HG03066 (cell line): ENCODE measurements at regions not wholly inside any gene's neighbourhood (a gene's known extent, or its start where the extent isn't known, plus 50 kb on each side); places are given as distances from the start of the nearest gene placed in this dataset.
"Not testable (repeated sequence)": the region's sequence is repeated elsewhere in the genome, so short reads cannot be mapped to it uniquely, and the experiment has no call there.

Experiments used
- ATAC-seq: cut with Tn5 transposase; IDR thresholded peaks from one replicate; pipeline ENCODE4 v1.9.1; 2021; ENCODE audit warnings: low read depth; ENCODE audit not compliant: unreplicated experiment

DNA sequence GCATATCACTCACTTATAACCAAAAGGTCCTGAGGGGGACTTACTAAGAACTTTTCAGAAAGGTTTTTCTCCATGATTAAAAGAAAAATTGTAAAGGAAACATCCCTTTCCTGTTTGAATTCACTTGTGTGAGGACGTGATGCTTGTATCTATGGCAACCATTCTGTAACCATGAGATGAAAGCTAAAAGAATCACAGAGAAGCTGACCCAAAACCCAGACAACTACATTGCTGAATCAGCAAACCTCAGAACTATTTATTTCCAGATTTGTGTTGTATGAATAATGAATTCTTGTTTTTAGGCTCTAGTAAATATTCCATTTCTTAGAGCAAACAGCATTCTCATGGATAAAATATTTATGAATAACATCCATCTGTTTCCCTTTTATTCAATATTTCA is 91.2 kb downstream of the RCHY1 start:
- no peak for ATAC-seq

DNA sequence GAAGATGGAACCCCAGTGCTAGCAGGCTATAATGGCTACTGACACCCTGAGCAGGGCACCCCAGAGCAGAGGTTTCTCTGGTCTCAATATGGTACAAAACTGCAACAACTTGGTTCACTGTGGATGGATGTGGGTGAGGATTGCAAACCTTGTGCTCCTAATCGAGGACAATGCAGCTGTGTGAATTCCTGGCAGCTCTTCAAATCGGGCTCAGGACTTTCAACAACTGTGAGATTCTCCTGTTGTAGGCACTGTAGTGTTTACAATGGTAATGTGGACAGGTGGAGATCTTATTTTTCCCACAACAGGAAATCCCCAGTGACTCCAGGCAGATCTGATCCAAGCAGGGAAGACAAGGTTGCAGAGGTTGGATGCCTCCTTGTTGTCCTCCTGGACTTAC is 101.5 kb downstream of the RCHY1 start:
- ATAC-seq: no peak

DNA sequence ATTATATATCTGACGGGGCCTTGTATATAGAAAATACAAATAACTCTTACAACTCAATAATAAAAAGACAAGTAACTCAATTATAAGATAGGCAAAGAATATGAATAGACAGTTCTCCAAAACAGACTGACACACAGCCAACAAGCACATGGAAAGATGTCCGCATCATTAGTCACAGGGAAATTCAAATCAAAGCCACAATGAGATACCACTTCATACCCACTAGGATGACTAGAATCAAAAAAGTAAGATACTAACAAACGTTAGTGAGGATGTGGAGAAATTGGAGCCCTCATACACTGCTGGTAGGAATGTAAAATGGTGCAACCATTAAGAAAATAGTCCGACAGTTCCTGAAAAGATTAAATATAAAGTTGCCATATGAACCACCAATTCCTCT is 115.7 kb downstream of the RCHY1 start:
- no peak for ATAC-seq

DNA sequence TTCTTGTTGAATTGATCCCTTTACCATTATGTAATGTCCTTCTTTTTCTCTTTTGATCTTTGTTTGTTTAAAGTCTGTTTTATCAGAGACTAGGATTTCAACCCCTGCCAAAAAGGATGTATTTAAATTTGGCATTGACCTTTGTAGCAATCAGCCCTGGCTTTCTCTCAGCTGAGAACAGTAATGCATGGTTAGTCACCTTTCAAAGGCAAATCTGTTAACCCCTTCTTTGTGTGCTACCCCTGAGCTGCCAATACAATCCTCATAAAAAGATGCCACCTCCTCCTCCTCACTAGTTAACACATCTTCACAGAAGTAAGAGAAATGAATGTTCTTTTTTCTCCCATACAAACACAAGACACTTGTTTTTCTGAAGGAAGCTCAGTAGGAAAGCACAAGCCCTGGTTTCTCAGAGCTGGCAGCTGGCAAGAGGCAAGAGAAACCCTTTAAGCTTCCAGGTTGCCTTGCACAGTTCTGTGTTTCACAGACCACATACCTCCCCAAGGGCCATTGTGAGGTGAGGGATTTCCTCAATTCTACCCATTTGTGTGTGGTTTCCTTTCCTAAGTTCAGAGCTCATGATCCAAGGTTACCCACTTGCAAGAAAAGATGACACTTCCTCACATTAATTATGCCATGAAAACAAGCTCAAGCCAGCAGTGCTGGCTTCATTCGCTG is 122.6 kb downstream of the RCHY1 start:
- no peak for ATAC-seq

DNA sequence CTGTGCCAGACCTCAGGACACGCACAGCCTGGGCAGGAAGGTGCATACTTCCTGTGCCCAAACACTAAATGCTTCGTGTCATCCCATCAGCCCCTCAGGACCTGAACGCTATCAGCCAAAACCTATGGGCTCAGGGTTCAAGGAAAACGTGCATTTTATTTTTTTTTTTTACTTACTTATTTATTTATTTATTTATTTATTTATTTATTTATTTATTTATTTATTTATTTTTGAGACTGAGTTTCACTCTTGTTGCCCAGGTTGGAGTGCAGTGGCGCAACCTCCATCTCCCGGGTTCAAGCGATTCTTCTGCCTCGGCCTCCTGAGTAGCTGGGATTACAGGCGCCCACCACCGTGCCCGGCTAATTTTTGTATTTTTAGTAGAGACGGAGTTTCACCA is 127.8 kb downstream of the RCHY1 start:
- not testable (repeated sequence) for ATAC-seq

DNA sequence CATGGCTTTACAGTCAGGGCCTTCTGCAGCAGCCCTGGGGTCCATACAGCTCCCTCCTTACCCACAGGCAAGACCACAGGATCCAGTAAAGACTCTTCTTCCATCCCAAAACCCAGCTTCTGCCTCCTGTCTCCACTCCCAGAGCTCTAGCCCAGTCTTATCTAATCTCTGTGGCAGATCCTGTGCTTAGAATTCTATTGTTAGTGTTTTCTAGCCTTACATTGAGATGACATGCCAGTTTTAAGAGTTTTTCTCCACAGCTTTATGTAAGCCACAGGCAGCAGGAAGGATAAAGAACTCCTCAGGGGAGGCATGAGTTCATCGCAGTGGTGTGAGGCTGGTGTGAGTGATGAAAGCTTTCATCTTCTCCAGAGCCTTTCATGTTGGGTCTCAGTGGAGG is 129.1 kb downstream of the RCHY1 start:
- ATAC-seq: no peak

DNA sequence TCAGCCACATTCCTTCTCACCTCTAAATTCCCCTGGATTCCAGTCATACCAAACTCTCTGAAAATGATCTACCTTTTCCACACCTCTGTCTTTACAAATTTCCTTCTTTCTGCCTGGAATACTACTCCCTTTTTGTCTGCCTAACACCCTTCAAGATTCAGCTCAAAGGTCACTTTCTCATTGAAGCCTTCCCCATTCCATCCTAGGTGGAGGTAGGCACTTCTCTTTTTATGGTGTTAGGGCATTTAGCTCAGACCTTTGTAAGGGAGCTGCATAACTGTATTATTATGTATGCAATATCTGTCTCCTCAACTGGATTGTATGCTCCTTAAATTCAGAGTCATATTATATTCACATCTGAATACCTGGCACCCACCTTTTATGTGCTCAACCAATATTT is 137.7 kb downstream of the RCHY1 start:
- ATAC-seq: no peak

DNA sequence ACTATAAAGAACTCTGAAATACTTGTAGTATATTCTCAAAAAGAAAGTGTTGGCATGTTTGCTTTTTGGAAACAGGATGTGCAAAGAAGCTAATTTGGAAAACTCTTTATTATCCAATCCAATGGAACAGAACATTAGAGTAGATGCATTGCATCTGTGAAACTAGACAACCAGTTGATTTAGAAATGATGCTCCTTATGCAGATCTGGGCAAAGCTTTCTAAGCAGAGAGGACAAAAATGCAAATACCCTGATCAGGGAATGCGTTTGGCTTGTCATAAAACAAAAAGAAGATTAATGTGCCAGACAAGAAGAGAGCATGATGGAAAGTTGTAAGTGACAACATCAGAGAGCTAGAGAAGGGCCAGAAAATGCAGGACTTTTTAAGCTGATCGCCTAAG is 142.3 kb downstream of the RCHY1 start:
- no peak for ATAC-seq

DNA sequence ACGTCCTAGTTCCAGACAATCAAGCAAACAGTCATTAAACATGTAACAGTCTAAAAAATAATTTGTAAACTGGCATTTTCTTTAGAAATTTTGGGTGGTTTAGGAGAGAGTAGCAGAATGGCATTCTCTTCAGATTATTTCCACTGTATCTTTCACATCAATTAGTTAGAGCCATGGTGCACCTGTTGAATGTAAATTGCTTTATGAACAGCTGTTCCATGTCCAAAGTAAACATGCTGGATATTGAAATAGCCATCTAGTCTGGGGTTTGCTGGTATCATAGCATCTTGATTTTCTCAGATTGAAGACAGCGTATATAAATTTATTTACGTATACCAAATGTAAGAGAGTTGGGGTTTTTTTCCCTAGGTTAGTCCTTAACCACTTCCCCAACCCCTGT is 143.6 kb downstream of the RCHY1 start:
- no peak for ATAC-seq

DNA sequence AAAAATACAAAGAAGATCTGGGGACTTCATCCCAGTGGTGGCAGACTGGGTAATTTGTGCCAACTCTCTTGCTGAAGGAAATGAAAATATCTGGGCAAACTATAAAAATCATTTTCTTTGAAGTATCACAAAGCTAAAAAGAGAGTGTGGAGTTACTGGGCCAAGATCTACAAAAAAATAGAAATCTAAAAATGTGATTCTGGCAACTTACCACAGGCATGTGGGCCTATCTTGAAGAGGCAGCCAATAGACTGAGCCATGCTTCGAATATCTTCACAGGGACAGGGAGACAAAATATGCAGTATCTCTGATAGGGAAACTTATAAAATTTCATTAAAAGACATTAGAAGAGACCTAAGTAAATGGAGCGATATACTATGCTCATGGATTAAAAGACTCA is 168.8 kb downstream of the RCHY1 start:
- no peak for ATAC-seq

DNA sequence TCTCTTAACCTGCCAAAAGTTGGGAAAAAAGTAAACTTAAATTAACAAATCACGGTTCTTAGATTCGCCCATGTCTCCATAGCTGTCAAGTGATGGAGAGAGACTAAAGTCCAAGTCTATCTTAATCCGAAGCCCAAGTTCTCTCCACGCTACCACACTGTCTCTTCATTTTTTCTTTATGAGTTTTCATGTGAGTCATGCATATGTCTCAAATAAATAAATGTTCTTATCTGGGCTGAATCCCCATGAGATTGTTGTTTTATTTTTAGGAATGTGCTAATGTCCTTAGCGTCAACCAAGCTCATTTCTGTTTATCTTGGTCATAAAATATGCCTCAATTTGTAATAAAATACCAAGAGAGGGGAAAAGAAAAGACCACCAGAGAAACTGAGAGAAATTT is 169.3 kb downstream of the RCHY1 start:
- ATAC-seq: no peak

DNA sequence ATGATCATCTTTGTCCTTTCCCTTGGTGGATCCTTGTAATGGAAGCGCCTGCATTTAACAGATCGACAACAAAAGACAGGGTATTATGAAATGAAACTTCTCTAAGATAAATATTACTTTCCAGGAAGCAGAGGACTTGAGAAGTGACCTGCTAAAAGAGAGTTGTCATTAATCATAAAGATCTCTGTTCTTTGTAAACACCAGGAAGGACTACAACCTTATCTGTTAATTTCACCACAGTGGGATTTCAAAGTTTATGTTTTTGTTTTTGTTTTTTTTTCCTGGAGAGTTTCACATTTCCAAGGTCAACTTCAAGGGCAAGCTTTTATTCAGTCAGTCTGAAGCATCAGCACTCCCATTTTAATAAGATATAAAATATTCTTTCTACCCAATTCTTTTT is 170.9 kb downstream of the RCHY1 start:
- ATAC-seq: no peak

DNA sequence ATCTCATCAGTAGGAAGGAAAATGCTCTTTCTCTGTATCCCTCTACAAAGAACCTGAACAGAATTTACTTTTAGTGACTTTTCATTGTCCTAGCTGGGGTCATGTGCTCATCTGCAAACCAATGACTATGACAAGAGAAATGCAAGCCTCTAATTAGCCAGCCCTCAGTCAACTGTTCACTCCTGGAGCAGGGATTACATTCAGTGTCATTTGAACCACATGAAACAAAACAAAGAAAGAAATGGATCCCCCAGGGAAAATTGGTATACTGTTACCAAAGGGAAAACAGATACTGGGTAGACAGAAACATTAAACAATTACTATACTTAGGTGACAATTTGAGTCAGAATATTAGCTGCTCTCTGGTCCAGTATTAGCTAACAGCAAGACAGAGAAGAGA is 173.6 kb downstream of the RCHY1 start:
- ATAC-seq: no peak

DNA sequence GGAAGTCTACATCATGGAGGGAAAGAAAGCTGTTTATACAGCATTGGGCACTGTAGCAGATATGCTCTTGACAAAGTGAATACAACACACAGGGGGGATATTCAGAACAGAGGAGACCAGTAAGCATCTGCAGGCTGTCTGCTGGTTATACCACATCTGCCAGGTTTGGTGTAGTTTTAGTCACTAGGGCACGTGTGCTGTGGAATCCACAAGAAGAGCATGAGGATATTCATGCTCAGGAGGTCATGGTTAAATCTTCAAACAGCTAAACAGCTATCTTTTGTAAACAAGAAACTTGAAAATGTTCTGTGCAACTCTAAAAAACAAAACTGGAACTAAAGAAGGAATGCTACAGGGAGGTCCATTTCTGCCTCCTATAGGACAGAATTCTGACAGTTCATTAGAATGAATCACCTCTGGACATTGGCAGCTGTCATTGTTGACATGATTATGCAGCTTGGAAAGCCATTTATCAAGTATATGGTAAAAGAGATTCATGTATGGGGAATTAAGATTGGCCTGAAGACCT is 175.8 kb downstream of the RCHY1 start:
- no peak for ATAC-seq

DNA sequence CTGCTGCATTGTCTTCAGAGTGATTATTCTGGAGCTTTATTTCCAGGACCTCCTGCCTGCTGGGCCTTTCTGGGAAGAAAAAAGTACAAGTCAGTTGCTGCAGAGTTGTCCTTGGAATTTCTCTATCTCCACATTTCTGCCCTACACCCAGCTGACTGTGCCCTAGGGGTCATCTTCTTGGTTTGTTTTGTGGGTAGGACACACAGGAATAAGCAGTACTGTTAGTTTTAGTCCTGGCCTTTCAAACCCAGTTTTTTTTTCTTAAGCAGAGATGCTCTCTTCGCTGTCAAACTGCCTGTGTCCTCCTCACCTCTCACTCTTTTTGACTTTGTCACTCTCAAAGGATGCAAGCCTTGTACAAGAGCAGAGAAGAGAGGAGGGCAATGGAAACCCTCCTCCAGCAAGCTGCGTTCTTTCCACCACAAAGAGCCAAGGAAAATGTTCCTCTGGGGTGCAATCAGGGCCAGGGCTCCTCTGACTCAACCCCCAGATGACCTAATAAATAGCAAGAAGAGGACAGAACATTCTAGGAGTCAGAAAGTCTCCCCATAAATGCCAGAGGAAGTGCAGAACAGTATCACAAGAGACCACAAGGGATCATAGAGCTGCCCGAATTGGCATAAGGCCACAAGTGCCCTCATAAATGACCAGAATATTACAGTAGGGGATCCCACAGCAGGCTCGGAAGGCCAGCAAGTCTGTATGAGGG is 186.2 kb downstream of the RCHY1 start:
- ATAC-seq: no peak

DNA sequence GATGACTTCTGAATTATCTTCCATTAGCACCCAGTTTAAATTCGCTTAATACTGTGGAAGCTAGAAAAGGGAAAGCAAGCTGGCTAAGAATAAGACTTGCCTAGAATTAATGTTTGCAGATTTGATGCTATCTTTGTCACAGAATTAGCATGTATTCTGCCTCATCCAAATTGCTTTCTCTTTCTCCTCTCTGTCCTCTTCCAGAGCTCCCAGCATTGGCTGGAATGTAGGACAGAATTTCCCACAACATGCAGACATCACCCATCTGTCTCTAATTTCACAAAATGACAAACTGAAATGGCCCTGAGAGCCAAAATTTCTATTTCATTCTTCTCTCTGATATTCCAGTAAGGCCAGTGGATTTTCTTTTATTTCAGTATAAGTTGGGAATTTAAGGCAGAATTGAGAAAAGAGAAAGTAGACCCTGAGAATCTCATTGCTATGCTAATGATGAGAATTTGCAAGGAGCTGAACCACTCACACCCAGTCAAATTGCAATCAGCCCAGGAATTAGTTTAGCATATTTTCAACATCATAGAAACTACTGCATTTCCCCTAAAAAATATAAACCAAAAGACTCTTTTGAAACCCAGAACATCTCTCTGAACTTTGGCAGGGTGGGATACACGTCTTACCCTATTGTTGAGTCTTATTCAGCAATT is 188.8 kb downstream of the RCHY1 start:
- ATAC-seq: no peak

DNA sequence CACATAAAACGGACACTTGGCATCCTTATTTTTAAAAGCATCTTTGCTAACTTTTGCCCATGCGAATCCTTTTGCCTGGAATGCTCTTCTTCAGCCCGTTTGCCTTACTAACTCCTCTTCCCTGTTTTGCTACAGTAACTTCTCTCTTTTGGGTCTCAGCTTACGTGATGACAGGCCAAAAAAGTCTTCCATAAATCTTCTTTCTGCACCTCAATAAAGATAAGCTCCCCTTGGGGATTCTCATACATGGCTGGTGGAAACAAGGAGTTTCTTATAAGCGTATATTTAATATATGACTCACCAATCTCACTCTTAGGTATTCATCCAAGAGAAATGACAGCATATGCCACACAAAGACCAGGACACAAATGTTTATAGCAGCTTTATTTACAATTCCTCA is 192.7 kb downstream of the RCHY1 start:
- no peak for ATAC-seq

DNA sequence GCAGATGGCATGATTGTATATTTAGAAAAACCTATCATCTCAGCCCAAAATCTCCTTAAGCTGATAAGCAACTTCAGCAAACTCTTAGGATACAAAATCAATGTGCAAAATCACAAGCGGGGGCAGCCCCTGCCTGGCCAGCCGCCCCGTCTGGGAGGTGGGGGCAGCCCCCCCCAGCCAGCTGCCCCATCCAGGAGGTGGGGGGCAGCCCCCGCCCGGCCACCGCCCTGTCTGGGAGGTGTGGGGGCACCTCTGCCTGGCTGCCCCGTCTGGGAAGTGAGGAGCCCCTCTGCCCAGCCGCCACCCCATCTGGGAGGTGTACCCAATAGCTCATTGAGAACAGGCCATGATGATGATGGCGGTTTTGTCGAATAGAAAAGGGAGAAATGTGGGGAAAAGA is 196.6 kb downstream of the RCHY1 start:
- not testable (repeated sequence) for ATAC-seq

DNA sequence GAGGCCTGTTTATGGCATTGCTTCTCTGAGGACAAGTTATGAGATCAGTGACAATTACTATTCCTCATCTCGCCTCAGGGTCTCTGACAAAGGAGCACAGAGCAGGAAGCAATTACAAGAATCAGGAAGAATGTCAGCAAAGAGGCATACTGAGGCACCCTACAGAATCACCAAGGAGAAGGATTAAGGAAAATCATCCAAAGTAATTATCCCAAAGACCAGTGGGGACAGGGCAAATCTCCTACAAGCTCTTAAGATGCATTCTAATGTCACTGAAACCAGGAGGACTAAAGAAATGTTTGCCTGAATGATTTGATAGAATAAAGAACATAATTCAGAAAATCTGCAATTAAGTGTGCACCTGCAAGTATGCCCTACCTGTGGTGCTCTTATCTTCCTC is 206.2 kb downstream of the RCHY1 start:
- no peak for ATAC-seq

DNA sequence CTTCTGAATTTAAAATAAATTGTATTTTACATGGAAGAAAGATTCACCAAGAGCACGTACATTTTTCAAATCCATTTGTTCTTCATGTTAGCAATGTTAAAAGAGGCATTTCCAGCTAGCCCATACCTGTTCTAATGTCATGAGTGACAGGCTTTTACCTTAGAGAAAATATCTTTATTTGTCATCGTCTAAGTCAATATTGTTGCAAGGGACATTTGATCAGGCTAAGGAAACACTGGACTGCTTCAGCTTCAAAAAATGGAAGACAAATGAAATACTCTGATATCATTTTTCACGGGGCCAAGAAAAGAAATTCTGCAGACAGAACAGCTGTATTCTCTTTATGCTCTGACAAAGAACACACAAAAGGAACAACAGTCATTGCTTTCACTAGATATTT is 207.7 kb downstream of the RCHY1 start:
- no peak for ATAC-seq

DNA sequence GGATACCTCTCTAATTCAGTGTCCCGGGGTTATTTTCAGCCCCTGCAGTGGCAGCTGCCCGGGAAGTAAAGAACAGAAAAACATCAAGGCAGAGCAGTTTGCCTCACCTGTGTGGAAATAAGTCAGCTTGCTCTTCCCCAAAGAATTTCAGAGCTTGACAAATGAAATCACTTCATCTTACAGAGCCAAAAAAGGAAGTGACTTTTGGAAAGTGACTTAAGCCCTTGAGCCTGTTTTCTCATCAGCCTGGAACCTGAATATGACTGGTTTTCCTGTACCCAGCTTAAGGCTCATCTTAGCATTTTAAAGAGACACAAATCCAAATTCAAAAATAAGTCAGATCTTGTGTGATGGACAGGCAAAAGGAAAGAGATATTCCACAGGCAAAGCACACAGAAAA is 211.6 kb downstream of the RCHY1 start:
- ATAC-seq: no peak
